Gastrocnemius medialis (tissue), 4 donors: ENCODE measurements at regions not wholly inside any gene's neighbourhood (a gene's known extent, or its start where the extent isn't known, plus 50 kb on each side); places are given as distances from the start of the nearest gene placed in this dataset.

Experiments used
- CTCF ChIP-seq, 5 experiments: fragments of 450-650 bp in 3 of 5; fragments of 200-600 bp in 2 of 5; sonication (generic) in 2 of 5; IDR thresholded peaks in 4 of 5; conservative IDR thresholded peaks in 1 of 5; 1 replicate in 4 of 5; 2 replicates in 1 of 5; pipeline ENCODE4 v1.5.1; 2016 to 2019; ENCODE audit warnings: antibody characterized with exemption in 5 of 5, mild to moderate bottlenecking in 3 of 5, moderate library complexity in 3 of 5
- POLR2A ChIP-seq, 2 donors: fragments of 450-650 bp; IDR thresholded peaks; one replicate each; pipeline ENCODE4 v1.6.1; 2017; ENCODE audit warnings: antibody characterized with exemption in 2 of 2, mild to moderate bottlenecking in 2 of 2, moderate library complexity in 2 of 2

GRCh38 chr9:118967901-118968300 lies 401.3 kb downstream of the BRINP1 start:
- TF ChIP-seq CTCF (IDR thresholded peaks at IDR 0.05 in 4 of 5, conservative IDR thresholded peaks at IDR 0.05 in 1 of 5) (no peak), POLR2A (IDR thresholded peaks at IDR 0.05) (no peak)
